ENCODE measurements at regions not wholly inside any gene's neighbourhood (a gene's known extent, or its start where the extent isn't known, plus 50 kb on each side); places are given as distances from the start of the nearest gene placed in this dataset.

- TF ChIP-seq CTCF (IDR thresholded peaks at IDR 0.05) (no peak), EP300 (IDR thresholded peaks at IDR 0.05) (no peak), POLR2A (IDR thresholded peaks at IDR 0.05) (no peak), POLR2AphosphoS5 (IDR thresholded peaks at IDR 0.05) (no peak)
Measured at GRCh38 chr18:40355726-40356125, 1599.3 kb upstream of the PIK3C3 start.

All from sigmoid colon (tissue), 4 donors.